ELR (cell line): ENCODE measurements at regions not wholly inside any gene's neighbourhood (a gene's known extent, or its start where the extent isn't known, plus 50 kb on each side); places are given as distances from the start of the nearest gene placed in this dataset.

Experiments
- DNase-seq: peaks from one replicate; pipeline ENCODE4 v3.0.0-alpha.2; 2015; ENCODE audit warnings: low read depth

GRCh38 chr18:51399491-51400122 lies 202.1 kb upstream of the MEX3C start:
- DNase-seq: no peak

GRCh38 chr18:51400721-51401120 lies 203.2 kb upstream of the MEX3C start:
- DNase-seq: no peak

- no peak for DNase-seq
These were observed 204.4 kb upstream of the MEX3C start for GRCh38 chr18:51401912-51402311.

GRCh38 chr18:51404620-51405019 lies 207.1 kb upstream of the MEX3C start:
- DNase-seq: no peak

- DNase-seq: no peak
These were observed 208.4 kb upstream of the MEX3C start for GRCh38 chr18:51405683-51406477.

- no peak for DNase-seq
These were observed 220.4 kb upstream of the MEX3C start for GRCh38 chr18:51417643-51418483.

GRCh38 chr18:51425475-51425874 lies 228.0 kb upstream of the MEX3C start:
- no peak for DNase-seq

GRCh38 chr18:51425889-51426288 lies 228.4 kb upstream of the MEX3C start:
- DNase-seq: no peak

- DNase-seq: no peak
These were observed 229.5 kb upstream of the MEX3C start for GRCh38 chr18:51426996-51427395.

- DNase-seq: no peak
These were observed 232.2 kb upstream of the MEX3C start for GRCh38 chr18:51429644-51430043.

- DNase-seq: no peak
These were observed 233.1 kb upstream of the MEX3C start for GRCh38 chr18:51430538-51430937.

- DNase-seq: no peak
These were observed 235.8 kb upstream of the MEX3C start for GRCh38 chr18:51433296-51433695.

- DNase-seq: no peak
These were observed 236.4 kb upstream of the MEX3C start for GRCh38 chr18:51433881-51434280.

- DNase-seq: no peak
These were observed 240.1 kb upstream of the MEX3C start for GRCh38 chr18:51437280-51438271.

- DNase-seq: no peak
These were observed 241.4 kb upstream of the MEX3C start for GRCh38 chr18:51438797-51439350.

- DNase-seq: no peak
These were observed 244.5 kb upstream of the MEX3C start for GRCh38 chr18:51442012-51442411.

GRCh38 chr18:51446571-51447210 lies 249.2 kb upstream of the MEX3C start:
- DNase-seq: no peak

GRCh38 chr18:51447351-51448342 lies 250.2 kb upstream of the MEX3C start:
- DNase-seq: no peak

GRCh38 chr18:51448949-51449348 lies 251.5 kb upstream of the MEX3C start:
- DNase-seq: no peak
